GM23338 (cell line): ENCODE measurements at regions not wholly inside any gene's neighbourhood (a gene's known extent, or its start where the extent isn't known, plus 50 kb on each side); places are given as distances from the start of the nearest gene placed in this dataset.

Source experiments
- ATAC-seq: fragments of 200-7000 bp; cut with Tn5 transposase; 3 replicates; pipeline ENCODE4 v1.9.1; 2020
- DNase-seq: peaks from one replicate; pipeline ENCODE4 v3.0.0-alpha.2; 2015; ENCODE audit warnings: low spot score
- H2AFZ ChIP-seq: fragments of 200-600 bp; sonication (generic); 2 replicates; pipeline ENCODE4 v1.8.0; 2016; ENCODE audit warnings: antibody characterized with exemption, mild to moderate bottlenecking, moderate library complexity
- H3F3A ChIP-seq: fragments of 200-600 bp; sonication (generic); replicated peaks from 2 replicates; pipeline ENCODE4 v1.8.0; 2017; ENCODE audit warnings: antibody characterized with exemption, mixed run types, low read depth
- H3K27ac ChIP-seq: fragments of 200-600 bp; sonication (generic); 2 replicates; pipeline ENCODE4 v1.6.1; 2016; ENCODE audit warnings: low read depth
- H3K27me3 ChIP-seq: fragments of 200-600 bp; sonication (generic); 2 replicates; pipeline ENCODE4 v1.8.0; 2016; ENCODE audit warnings: mild to moderate bottlenecking, mixed run types, moderate library complexity; ENCODE audit not compliant: insufficient read depth
- H3K36me3 ChIP-seq: fragments of 200-600 bp; sonication (generic); 2 replicates; pipeline ENCODE4 v1.8.0; 2016; ENCODE audit warnings: mild to moderate bottlenecking; ENCODE audit not compliant: insufficient read depth
- H3K4me1 ChIP-seq: fragments of 200-600 bp; sonication (generic); 2 replicates; pipeline ENCODE4 v1.8.0; 2016; ENCODE audit warnings: mild to moderate bottlenecking, moderate library complexity; ENCODE audit not compliant: insufficient read depth
- H3K4me2 ChIP-seq: fragments of 200-600 bp; sonication (generic); 2 replicates; pipeline ENCODE4 v1.7.1; 2017; ENCODE audit warnings: mixed run types
- H3K4me3 ChIP-seq: fragments of 200-600 bp; sonication (generic); 2 replicates; pipeline ENCODE4 v1.6.1; 2016; ENCODE audit warnings: mixed run types
- H3K79me2 ChIP-seq: fragments of 200-600 bp; sonication (generic); replicated peaks from 2 replicates; pipeline ENCODE4 v1.8.0; 2017; ENCODE audit warnings: mild to moderate bottlenecking; ENCODE audit not compliant: insufficient read depth
- H3K9me2 ChIP-seq: fragments of 200-600 bp; sonication (generic); 2 replicates; pipeline ENCODE4 v1.8.0; 2017; ENCODE audit not compliant: insufficient read depth
- H4K20me1 ChIP-seq: fragments of 200-600 bp; sonication (generic); replicated peaks from 2 replicates; pipeline ENCODE4 v1.8.0; 2017; ENCODE audit warnings: mild to moderate bottlenecking; ENCODE audit not compliant: insufficient read depth
- H3K27ac Mint-ChIP-seq: 2 replicates; pipeline ENCODE4 v1.8.0; 2020; ENCODE audit warnings: inconsistent platforms, mild to moderate bottlenecking, moderate library complexity, mixed read lengths
- H3K27me3 Mint-ChIP-seq: 3 replicates; pipeline ENCODE4 v1.8.0; 2022; ENCODE audit warnings: low read depth, mild to moderate bottlenecking, moderate library complexity, mixed read lengths, inconsistent platforms; ENCODE audit not compliant: insufficient read depth, poor library complexity
- H3K36me3 Mint-ChIP-seq: 3 replicates; pipeline ENCODE4 v1.8.0; 2021; ENCODE audit warnings: low read depth, mild to moderate bottlenecking, inconsistent platforms, moderate library complexity, mixed read lengths
- H3K4me1 Mint-ChIP-seq: 3 replicates; pipeline ENCODE4 v1.8.0; 2020; ENCODE audit warnings: mild to moderate bottlenecking, inconsistent platforms, mixed read lengths
- H3K4me3 Mint-ChIP-seq: 3 replicates; pipeline ENCODE4 v1.8.0; 2021; ENCODE audit warnings: moderate library complexity, mild to moderate bottlenecking, inconsistent platforms, mixed read lengths
- H3K9me3 Mint-ChIP-seq: 3 replicates; pipeline ENCODE4 v1.8.0; 2020; ENCODE audit warnings: moderate library complexity, mild to moderate bottlenecking, inconsistent platforms, mixed read lengths
- CREB1 ChIP-seq: fragments of 250-450 bp; sonication (Bioruptor Pico); IDR thresholded peaks from 2 replicates; pipeline ENCODE4 v1.5.0; 2020; ENCODE audit warnings: low read depth, mild to moderate bottlenecking, moderate library complexity
- CTCF ChIP-seq, 2 experiments: fragments of 200-600 bp in 1 of 2; sonication (generic) in 1 of 2; conservative IDR thresholded peaks; 2 replicates each; pipeline versions ENCODE4 v1.5.1 to v1.6.1; 2016 to 2017; ENCODE audit warnings: antibody characterized with exemption in 2 of 2, low read depth in 2 of 2, mild to moderate bottlenecking in 2 of 2, moderate library complexity in 1 of 2
- EZH2 ChIP-seq: fragments of 200-600 bp; sonication (generic); IDR thresholded peaks from one replicate; pipeline ENCODE4 v1.8.0; 2017; ENCODE audit warnings: antibody characterized with exemption, mild to moderate bottlenecking, low read depth; ENCODE audit not compliant: unreplicated experiment
- EZH2phosphoT487 ChIP-seq: fragments of 200-600 bp; sonication (generic); IDR thresholded peaks from one replicate; pipeline ENCODE4 v1.8.1; 2018; ENCODE audit warnings: antibody characterized with exemption; ENCODE audit not compliant: unreplicated experiment
- JUNB ChIP-seq: IDR thresholded peaks from one replicate; pipeline ENCODE4 v1.6.1; 2016; ENCODE audit warnings: antibody characterized with exemption; ENCODE audit not compliant: unreplicated experiment
- NANOG ChIP-seq: IDR thresholded peaks from 2 replicates; pipeline ENCODE4 v1.6.1; 2016; ENCODE audit warnings: antibody characterized with exemption, borderline replicate concordance
- POLR2AphosphoS5 ChIP-seq: IDR thresholded peaks from 2 replicates; pipeline ENCODE4 v1.6.1; 2016; ENCODE audit warnings: antibody characterized with exemption, low read depth
- REST ChIP-seq: IDR thresholded peaks from one replicate; pipeline ENCODE4 v1.6.1; 2018; ENCODE audit warnings: antibody characterized with exemption; ENCODE audit not compliant: unreplicated experiment
- ZNF114 ChIP-seq: fragments of 250-450 bp; sonication (Bioruptor Pico); IDR thresholded peaks from 2 replicates; pipeline ENCODE4 v1.5.0; 2020; ENCODE audit warnings: mild to moderate bottlenecking, moderate library complexity
- ZNF331 ChIP-seq: fragments of 250-450 bp; sonication (Bioruptor Pico); IDR thresholded peaks from 2 replicates; pipeline ENCODE4 v1.5.0; 2020; ENCODE audit warnings: low read depth, mild to moderate bottlenecking, moderate library complexity
- ZNF462 ChIP-seq: fragments of 250-450 bp; sonication (Bioruptor Pico); IDR thresholded peaks from 2 replicates; pipeline ENCODE4 v1.5.0; 2020; ENCODE audit warnings: mild to moderate bottlenecking, moderate library complexity

GRCh38 chrX:28312965-28313364, 274.3 kb upstream of the IL1RAPL1 start:
- H3K4me3 ChIP-seq = no peak overlapping the region
- Mint-ChIP-seq H3K4me1 (no peaks in the 10 kb centered on the region), H3K9me3 (no peaks in the 10 kb centered on the region; the same call in 2 of the 3 replicates), H3K27ac (no peak overlapping the region), H3K36me3 (no peaks in the 10 kb centered on the region), H3K27me3 (peaks cover 4% of the 10 kb centered on the region), H3K4me3 (no peak overlapping the region)
- no peaks in the 10 kb centered on the region for H3K9me2 ChIP-seq
- no peak for TF ChIP-seq EZH2
- no peak for TF ChIP-seq JUNB
- no peak for TF ChIP-seq ZNF114 (CRISPR knock-in tag)
- no peaks in the 10 kb centered on the region for H3K4me1 ChIP-seq
- ATAC-seq (no peak), DNase-seq (no peak)
- no peak overlapping the region for H3K27ac ChIP-seq
- H3K4me2 ChIP-seq = no peak overlapping the region
- H2AFZ ChIP-seq = no peak overlapping the region
- no peaks in the 10 kb centered on the region for H4K20me1 ChIP-seq
- no peaks in the 10 kb centered on the region for H3F3A ChIP-seq
- H3K36me3 ChIP-seq = no peaks in the 10 kb centered on the region
- H3K27me3 ChIP-seq = no peaks in the 10 kb centered on the region
- no peaks in the 10 kb centered on the region for H3K79me2 ChIP-seq

- Histone ChIP-seq H3F3A (no peaks in the 10 kb centered on the region), H2AFZ (no peak overlapping the region), H3K27ac (no peak overlapping the region), H3K4me3 (no peak overlapping the region), H3K36me3 (no peaks in the 10 kb centered on the region), H3K27me3 (no peaks in the 10 kb centered on the region), H4K20me1 (no peaks in the 10 kb centered on the region), H3K9me2 (no peaks in the 10 kb centered on the region), H3K79me2 (no peaks in the 10 kb centered on the region), H3K4me2 (no peak overlapping the region), H3K4me1 (no peaks in the 10 kb centered on the region)
- Mint-ChIP-seq H3K27ac (no peak overlapping the region), H3K4me3 (no peak overlapping the region), H3K4me1 (no peaks in the 10 kb centered on the region), H3K9me3 (no peaks in the 10 kb centered on the region; the same call in 2 of the 3 replicates), H3K36me3 (no peaks in the 10 kb centered on the region), H3K27me3 (peaks cover 4% of the 10 kb centered on the region)
- ATAC-seq (no peak), DNase-seq (no peak)
- TF ChIP-seq CREB1 (CRISPR knock-in tag) (no peak), EZH2phosphoT487 (no peak), NANOG (no peak), REST (no peak), ZNF114 (CRISPR knock-in tag) (no peak), JUNB (no peak), POLR2AphosphoS5 (no peak), ZNF462 (no peak), CTCF (conservative IDR thresholded peaks at IDR 0.05; ENCODE audit: low read depth in 2 of 2) (no peak), ZNF331 (CRISPR knock-in tag) (no peak)
These were observed 275.0 kb upstream of the IL1RAPL1 start for GRCh38 chrX:28312259-28312658.
